Tibial nerve (tissue), 3 donors: ENCODE measurements at regions not wholly inside any gene's neighbourhood (a gene's known extent, or its start where the extent isn't known, plus 50 kb on each side); places are given as distances from the start of the nearest gene placed in this dataset.

Experiments
- CTCF ChIP-seq, 5 experiments: fragments of 200-600 bp in 3 of 5; fragments of 450-650 bp in 2 of 5; sonication (generic) in 3 of 5; IDR thresholded peaks; one replicate each; pipeline ENCODE4 v1.5.1; 2016 to 2019; ENCODE audit warnings: antibody characterized with exemption in 5 of 5, mild to moderate bottlenecking in 3 of 5, moderate library complexity in 2 of 5
- POLR2A ChIP-seq, 2 donors: fragments of 450-650 bp; IDR thresholded peaks; one replicate each; pipeline ENCODE4 v1.6.1; 2017; ENCODE audit warnings: antibody characterized with exemption in 2 of 2, mild to moderate bottlenecking in 2 of 2, moderate library complexity in 2 of 2

DNA sequence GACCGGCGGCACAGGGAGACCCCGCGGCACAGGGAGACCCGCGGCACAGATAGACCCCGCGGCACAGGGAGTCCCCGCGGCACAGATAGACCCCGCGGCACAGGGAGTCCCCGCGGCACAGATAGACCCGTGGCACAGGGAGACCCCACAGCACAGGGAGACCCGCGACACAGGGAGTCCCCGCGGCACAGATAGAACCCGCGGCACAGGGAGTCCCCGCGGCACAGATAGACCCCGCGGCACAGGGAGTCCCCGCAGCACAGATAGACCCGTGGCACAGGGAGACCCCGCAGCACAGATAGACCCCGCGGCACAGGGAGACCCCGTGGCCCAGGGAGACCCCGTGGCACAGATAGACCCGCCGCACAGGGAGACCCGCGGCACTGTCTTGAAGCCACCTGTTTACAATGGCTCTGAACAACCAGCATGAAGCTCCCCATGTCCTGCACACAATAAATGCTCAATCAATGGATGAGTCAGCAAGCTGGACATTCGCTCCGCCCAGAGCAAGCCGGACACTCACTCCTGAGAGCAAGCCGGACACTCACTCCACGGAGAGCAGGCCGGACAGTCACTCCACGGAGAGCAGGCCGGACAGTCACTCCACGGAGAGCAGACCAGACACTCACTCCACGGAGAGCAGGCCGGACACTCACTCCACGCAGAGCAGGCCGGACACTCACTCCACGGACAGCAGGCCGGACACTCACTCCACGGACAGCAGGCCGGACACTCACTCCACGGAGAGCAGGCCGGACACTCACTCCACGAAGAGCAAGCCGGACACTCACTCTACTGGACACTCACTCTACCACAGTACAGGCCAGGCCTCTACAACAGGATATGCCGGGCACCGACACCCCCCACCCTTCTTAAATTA is 121.9 kb downstream of the RFLNA start:
- no peak for TF ChIP-seq POLR2A (IDR thresholded peaks at IDR 0.05)
- no peak for TF ChIP-seq CTCF (IDR thresholded peaks at IDR 0.05)
